ENCODE measurements at regions not wholly inside any gene's neighbourhood (a gene's known extent, or its start where the extent isn't known, plus 50 kb on each side); places are given as distances from the start of the nearest gene placed in this dataset.
A peak's percentile ranks its signal among the peaks of the same experiment; 100 is the strongest.
"Not testable (repeated sequence)": the region's sequence is repeated elsewhere in the genome, so short reads cannot be mapped to it uniquely, and the experiment has no call there.

GRCh38 chrX:63160994-63161393 is 190.1 kb downstream of the SPIN4 start:
- H3K27ac ChIP-seq (replicated peaks); H3K4me1 ChIP-seq; DNase-seq; H3K36me3 ChIP-seq; intact Hi-C loops (cut with micrococcal nuclease); H3K27me3 ChIP-seq (ENCODE audit: low read depth); H3K4me3 ChIP-seq; H3K9me3 ChIP-seq (replicated peaks): not testable (repeated sequence)

- H3K4me3 ChIP-seq; H3K36me3 ChIP-seq; H3K9me3 ChIP-seq (replicated peaks); H3K27me3 ChIP-seq (ENCODE audit: low read depth); H3K4me1 ChIP-seq; intact Hi-C loops (cut with micrococcal nuclease); DNase-seq; H3K27ac ChIP-seq (replicated peaks): not testable (repeated sequence)
Measured at GRCh38 chrX:63160340-63160739, 190.8 kb downstream of the SPIN4 start.

GRCh38 chrX:63145526-63145925 is 205.6 kb downstream of the SPIN4 start:
- intact Hi-C loops (cut with micrococcal nuclease); H3K27ac ChIP-seq (replicated peaks); H3K36me3 ChIP-seq; H3K4me3 ChIP-seq; H3K9me3 ChIP-seq (replicated peaks); H3K27me3 ChIP-seq (ENCODE audit: low read depth); DNase-seq; H3K4me1 ChIP-seq: not testable (repeated sequence)

GRCh38 chrX:63142588-63142987 is 208.5 kb downstream of the SPIN4 start:
- H3K27me3 ChIP-seq (ENCODE audit: low read depth); H3K4me1 ChIP-seq; intact Hi-C loops (cut with micrococcal nuclease); H3K4me3 ChIP-seq; H3K36me3 ChIP-seq; H3K27ac ChIP-seq (replicated peaks); DNase-seq; H3K9me3 ChIP-seq (replicated peaks): not testable (repeated sequence)

- H3K4me1 ChIP-seq; intact Hi-C loops (cut with micrococcal nuclease); H3K36me3 ChIP-seq; H3K9me3 ChIP-seq (replicated peaks); H3K4me3 ChIP-seq; DNase-seq; H3K27me3 ChIP-seq (ENCODE audit: low read depth); H3K27ac ChIP-seq (replicated peaks): not testable (repeated sequence)
Measured at GRCh38 chrX:63135859-63136258, 215.3 kb downstream of the SPIN4 start.

GRCh38 chrX:63128509-63128908 is 222.6 kb downstream of the SPIN4 start:
- intact Hi-C loops (cut with micrococcal nuclease): no loop called here
- peak; percentile 50 for TF ChIP-seq CTCF (IDR thresholded peaks at IDR 0.05; ENCODE audit: borderline replicate concordance)
- peaks cover 6% of the 10 kb centered on the region for H3K9me3 ChIP-seq (replicated peaks)
- H3K4me1 ChIP-seq: no peaks in the 10 kb centered on the region
- DNase-seq: no peak
- no peak overlapping the region for H3K27ac ChIP-seq (replicated peaks)
- no peak overlapping the region for H3K4me3 ChIP-seq
- no peaks in the 10 kb centered on the region for H3K36me3 ChIP-seq
- H3K27me3 ChIP-seq (ENCODE audit: low read depth): no peaks in the 10 kb centered on the region

GRCh38 chrX:63115196-63115595 is 235.9 kb downstream of the SPIN4 start:
- Histone ChIP-seq H3K27ac (replicated peaks) (no peak overlapping the region), H3K27me3 (ENCODE audit: low read depth) (no peaks in the 10 kb centered on the region), H3K4me3 (no peak overlapping the region), H3K36me3 (no peaks in the 10 kb centered on the region), H3K4me1 (no peaks in the 10 kb centered on the region), H3K9me3 (replicated peaks) (no peaks in the 10 kb centered on the region)
- DNase-seq: no peak
- intact Hi-C loops (cut with micrococcal nuclease): no loop called here
- no peak for TF ChIP-seq CTCF (IDR thresholded peaks at IDR 0.05; ENCODE audit: borderline replicate concordance)

GRCh38 chrX:63101879-63102620 is 249.1 kb downstream of the SPIN4 start:
- Histone ChIP-seq H3K9me3 (replicated peaks) (peaks cover 7% of the 10 kb centered on the region), H3K4me3 (no peak overlapping the region), H3K27ac (replicated peaks) (no peak overlapping the region), H3K36me3 (no peaks in the 10 kb centered on the region), H3K27me3 (ENCODE audit: low read depth) (no peaks in the 10 kb centered on the region), H3K4me1 (no peaks in the 10 kb centered on the region)
- intact Hi-C loops (cut with micrococcal nuclease): no loop called here
- no peak for TF ChIP-seq CTCF (IDR thresholded peaks at IDR 0.05; ENCODE audit: borderline replicate concordance)
- no peak for DNase-seq

Data from left ventricle myocardium inferior (tissue), 1 donor.